DMS153 treated with DMSO at 0.1 percent for 48 hours (cell line): ENCODE measurements at regions not wholly inside any gene's neighbourhood (a gene's known extent, or its start where the extent isn't known, plus 50 kb on each side); places are given as distances from the start of the nearest gene placed in this dataset.

ENCODE experiments used
- DNase-seq: peaks from one replicate; lab custom pipeline; 2025; ENCODE audit not compliant: unreplicated experiment; lab: John Stamatoyannopoulos, UW

DNA sequence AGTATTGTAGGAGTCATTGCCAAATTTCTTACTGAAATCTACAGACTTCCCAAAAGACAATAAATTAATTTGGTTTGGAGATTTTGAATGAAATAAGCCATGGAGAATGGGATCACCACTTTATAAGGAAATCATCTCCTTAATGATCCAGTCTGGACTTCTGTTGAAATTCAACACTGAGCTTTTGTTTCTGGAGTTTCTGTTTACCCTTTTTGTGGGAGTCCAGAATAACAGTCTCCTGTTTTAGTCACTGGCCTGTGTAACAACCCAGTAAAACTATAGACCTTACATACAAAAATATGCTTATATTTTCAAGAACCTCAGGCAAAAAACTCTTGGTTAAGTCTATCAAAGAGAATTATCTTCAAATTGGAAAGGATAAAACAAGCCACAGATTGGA lies 321.7 kb upstream of the PLET1 start:
- DNase-seq = no peak

- DNase-seq = no peak
Observed at GRCh38 chr11:112583261-112583893, 322.7 kb upstream of the PLET1 start.

- DNase-seq = peak; percentile 1
Observed at GRCh38 chr11:112584672-112585071, 324.0 kb upstream of the PLET1 start.

DNA sequence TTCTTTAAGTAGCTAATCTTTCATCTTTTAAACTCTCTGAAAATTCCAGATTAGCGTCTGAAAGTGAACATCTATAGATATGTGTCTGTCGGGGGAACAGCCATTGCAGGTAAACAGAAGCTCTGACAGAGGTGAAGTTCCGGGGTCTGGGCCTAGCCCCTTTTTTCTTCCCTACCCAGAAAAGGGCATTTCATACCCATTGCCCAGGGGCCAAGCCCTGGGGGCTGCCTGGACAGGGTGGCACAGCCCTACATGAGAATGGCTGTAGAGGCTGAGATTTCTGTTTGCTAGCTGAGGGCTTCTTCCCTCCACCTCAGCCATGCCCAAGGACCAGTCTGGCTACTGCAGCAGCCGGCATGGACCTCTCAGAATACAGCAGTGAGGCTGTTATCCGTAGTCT lies 327.0 kb upstream of the PLET1 start:
- no peak for DNase-seq

DNA sequence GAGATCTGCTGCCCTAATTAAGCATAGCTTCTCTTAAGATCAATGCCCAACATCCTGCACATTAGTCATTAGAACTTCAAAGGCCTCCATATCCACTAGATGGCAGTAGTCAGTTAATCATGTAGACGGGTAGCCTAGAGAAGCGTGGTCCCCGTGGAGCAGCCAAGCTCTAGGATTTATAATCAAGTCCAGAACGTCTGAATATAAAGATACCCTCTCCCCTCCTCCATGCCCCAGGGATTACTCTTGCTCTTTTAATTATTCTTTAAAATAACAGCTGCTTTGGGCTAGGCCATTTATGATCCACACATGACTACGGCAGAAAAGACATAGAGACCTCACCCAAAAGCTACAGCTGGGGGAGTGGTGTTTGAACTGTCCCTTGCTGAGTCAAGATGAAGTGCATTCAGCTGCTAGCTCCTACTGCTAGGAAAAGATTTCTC lies 327.6 kb upstream of the PLET1 start:
- DNase-seq = peak; percentile 91

DNA sequence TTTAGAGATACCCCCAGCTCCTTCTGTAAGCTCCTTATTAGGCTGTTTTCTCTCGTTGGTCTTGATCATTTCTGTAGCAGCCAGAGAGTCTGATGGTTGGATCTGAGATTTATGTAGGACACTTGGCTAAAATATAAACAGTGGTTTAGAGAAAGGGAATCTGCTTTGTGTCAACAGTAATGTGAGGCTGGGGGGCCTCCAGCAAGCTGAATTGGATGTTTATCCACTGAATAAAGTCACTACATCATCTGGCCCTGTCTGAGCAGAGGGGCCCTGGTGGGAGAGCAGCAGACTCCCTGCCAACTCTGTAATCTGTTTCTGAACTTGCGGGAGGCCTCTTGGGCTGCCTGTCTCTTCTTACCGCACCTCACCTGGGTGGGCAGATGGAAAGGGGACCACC lies 328.5 kb upstream of the PLET1 start:
- no peak for DNase-seq

- DNase-seq = no peak
Observed at GRCh38 chr11:112590764-112591163, 330.1 kb upstream of the PLET1 start.

- no peak for DNase-seq
Observed at GRCh38 chr11:112593440-112593839, 332.8 kb upstream of the PLET1 start.

DNA sequence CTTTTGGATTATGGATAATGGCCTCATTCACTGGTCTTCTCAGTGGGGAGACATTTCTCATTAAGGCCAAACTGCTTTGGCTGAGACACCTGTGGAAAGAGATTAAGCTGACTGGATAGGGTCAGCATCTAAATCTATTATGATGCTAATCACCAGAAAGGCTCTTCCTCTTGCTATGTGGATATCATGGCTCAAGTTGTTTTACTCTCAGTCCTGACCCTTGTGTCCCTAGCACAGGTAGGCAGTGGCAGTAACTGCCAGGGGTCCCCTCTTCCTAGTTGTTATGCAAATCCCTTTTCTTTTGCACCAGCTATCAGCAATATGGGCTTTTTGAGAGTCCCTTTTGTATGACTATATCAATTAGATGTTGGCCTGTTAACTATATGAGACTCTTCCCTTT lies 335.7 kb upstream of the PLET1 start:
- no peak for DNase-seq

- no peak for DNase-seq
Observed at GRCh38 chr11:112597286-112597790, 336.7 kb upstream of the PLET1 start.

DNA sequence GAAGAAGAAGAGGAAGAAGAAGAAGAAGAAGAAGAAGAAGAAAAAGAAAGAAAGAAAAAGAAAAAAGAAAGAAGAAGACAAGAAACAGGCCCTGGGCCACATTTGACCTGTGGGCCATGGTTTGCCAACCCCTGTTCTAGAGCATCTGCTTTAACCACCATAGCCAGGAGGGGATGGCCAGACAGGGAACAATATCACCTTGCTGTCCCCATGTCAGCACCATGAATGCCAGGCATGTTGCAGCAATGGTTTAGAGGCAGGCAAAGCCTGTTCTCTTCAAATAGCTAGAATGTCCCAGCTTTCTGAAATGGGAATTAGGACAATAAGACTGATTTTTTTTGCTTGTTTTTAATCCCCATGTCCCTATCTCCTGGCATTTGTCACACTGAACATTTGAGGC lies 338.6 kb upstream of the PLET1 start:
- no peak for DNase-seq

GRCh38 chr11:112599856-112600533 lies 339.3 kb upstream of the PLET1 start:
- DNase-seq = no peak

DNA sequence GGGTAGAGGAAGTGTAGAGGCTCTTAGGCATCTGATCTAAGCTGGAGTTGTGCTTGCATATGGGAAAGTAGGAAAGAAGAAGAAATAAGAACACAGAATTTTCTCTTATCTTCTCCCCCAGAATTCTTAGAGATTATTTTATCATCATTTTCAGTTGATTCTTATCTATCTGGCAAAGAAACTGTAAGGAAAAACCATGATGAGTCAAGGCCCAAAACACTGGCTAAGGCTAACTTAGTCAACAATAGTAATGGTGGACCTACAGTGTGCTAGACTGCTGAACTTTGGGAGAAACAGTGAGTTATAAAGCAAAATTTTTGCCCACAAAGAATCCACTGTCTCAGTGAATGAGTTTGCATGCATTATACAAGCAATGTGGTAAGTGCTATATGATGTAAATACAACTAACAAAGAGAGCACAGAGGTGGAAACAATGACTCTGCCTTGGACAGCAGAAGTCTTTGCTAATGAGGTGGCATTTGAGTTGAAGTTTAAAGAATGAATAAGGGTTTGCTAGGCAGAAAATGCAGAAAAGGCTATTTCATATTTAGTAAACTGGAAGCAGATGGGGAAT lies 344.5 kb upstream of the PLET1 start:
- DNase-seq = no peak

DNA sequence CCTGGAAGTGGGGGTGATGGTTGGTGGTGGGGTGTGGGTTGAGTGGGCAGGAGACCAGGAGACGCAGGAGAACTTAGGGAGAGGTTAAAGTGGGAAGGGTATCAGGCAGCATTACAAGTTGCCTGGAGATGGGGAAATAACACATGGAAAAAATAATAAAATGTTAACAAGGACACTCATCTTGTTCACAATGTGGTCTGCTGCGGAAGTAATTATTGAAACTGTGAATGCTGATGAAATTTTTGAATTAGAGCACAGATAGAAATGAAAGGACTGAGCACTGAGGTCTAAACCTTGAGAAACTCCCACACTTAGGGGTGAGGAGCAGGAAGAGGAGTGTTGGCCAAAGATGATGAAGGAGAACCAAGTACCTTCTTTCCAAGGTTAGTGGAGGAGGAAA lies 346.0 kb upstream of the PLET1 start:
- no peak for DNase-seq

GRCh38 chr11:112608509-112608908 lies 347.8 kb upstream of the PLET1 start:
- DNase-seq = no peak

DNA sequence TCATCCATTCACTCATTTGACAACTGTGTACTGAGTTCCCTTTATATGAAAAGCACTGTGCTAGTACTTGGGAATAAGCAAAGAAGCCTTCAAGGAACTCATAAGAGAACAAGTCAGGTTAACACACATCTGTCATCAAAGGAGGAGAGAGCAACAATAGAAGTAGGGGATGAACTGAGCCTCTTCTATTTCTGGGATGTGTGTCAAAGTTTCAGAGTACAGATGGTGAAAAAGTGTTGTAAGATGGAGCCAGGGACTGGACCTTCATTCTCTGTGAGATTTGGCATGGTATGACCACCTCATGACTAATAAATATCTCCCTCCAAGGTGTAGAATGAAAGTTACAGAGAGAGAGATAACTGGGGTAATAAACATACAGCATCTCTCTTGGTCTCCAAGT lies 349.8 kb upstream of the PLET1 start:
- no peak for DNase-seq

DNA sequence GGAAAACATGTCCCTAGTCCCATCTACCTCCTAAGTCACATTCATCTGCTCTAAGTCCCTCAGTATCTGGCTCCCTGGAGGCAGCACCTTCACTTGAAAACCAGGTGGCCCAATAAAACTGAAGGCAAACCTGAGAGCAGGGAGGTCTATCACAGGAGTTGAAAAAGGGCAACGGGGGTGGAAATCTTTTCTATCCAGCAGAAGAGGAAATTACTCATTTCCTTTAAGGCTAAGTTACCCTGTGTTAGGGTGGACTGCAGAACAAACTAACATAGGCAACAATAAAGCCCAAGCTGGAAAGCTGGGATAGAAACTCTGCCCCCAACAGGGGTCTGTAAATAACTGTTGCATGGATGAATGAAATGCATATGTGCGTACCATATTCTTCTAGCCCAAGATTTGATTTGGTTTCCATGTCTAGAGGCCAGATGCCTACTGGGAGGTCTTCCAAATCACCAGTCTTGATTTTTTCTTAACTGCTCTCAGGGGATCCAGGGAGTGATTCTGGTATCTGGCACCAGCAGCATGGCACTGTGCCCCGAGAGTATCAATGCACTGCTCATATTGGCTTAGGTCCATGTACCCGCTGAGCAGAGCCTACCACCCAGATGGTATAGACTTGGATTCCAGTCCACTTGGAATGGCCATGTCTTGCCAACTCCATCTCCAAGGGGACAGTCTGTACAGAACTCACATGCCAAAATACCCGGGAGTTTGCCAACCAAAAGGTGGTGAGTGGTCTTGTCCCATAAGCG lies 350.0 kb upstream of the NCAM1 start:
- DNase-seq = no peak

DNA sequence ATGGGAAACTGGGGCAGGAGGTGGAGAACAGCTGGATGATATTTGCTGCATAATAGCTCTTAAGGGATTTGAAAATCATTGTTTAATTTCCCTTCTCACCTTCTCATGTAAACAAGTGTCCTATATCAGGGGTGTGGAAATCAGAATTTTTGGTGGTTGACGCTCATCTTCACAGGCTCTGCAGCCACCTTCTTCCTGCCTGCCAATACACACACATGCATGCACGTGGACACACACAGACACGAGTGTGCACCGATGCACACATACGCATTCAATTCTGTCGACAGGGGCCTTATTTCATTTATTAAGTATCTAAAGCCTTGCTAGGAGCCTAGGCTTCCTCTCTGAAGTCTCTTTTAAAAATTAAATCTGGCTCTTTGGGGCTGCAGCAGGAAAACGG lies 349.4 kb upstream of the NCAM1 start:
- no peak for DNase-seq

DNA sequence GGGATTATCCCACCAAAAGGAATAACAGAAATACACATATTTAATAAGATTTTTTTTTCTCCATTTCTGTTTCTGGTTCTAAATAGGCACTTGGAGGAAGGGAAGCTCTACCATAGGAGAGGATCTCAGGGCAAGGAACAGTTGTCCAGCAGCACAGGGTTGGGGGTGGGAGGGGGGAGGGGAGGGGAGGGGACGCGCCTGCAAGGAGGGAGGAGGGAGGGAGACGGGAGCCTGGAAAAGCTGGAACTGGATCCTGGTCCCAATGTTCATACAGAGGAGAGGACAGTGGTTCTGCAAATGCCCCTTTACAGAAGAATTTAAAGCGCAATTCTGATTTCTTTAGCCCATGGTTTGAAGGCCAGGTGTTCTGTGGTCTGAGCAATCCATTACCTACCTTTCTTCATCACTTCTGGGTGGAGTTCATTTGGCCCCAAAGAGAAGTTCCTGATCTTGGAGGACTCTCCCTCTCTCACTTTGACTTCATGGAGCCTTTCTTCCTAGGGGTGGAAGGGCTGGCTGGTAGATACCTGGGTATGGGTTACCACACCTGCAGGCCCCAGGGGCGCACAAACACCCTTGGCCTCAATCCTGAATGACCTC lies 348.9 kb upstream of the NCAM1 start:
- DNase-seq = no peak

DNA sequence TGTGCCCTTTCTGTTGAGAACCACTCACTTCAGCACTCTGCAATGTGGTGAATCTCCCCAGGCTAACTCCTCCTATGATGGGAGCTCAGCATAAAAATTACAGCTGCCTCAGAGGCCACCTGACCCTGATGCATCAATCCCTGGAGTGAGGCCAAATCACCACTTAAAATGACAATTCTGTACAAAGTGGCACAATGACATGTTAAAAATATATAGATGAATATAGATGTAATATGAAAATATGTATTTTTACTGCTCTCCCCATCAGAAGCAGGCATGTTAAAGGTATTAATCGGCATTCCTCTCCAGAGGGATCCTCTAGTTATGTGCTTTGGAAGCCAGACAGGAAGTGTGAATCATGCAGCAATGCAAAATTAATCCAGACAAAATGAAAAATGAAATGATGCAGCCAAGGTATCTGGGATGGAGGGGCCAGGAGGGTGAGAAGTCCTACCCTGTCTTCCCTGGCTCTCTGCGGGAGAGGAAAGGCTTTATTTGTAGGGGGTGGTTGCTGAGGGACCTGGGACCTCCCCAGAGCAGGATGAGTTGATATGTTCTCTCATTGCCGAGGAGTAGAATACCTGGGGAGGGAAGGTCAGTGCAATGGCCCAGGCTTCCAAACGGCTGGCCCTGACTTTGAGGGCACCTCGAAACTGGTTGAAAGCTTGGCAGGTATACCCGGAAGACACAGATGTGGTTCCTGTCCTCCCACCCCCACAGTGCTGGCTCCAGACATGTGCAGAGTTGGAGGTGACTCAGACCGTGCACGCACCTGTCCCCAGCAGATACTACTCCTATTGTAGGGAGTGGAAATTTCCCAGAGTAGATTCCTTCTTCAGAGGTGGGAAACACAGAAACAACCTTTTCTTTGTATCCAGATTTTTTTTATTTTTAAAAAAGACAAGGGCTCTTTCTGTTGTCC lies 347.9 kb upstream of the NCAM1 start:
- no peak for DNase-seq
